ENCODE measurements at regions not wholly inside any gene's neighbourhood (a gene's known extent, or its start where the extent isn't known, plus 50 kb on each side); places are given as distances from the start of the nearest gene placed in this dataset.

GRCh38 chr1:234707641-234708040, 97.7 kb upstream of the IRF2BP2 start:
- TF ChIP-seq CTCF (IDR thresholded peaks at IDR 0.05) (no peak), EZH2 (IDR thresholded peaks at IDR 0.05; ENCODE audit: borderline replicate concordance, insufficient read depth, low read depth, low read length, poor library complexity, severe bottlenecking) (no peak)
